Right atrium auricular region (tissue), 2 donors: ENCODE measurements at regions not wholly inside any gene's neighbourhood (a gene's known extent, or its start where the extent isn't known, plus 50 kb on each side); places are given as distances from the start of the nearest gene placed in this dataset.

Experiments
- DNase-seq: peaks from one replicate; pipeline ENCODE4 v3.0.0-alpha.2; 2019; ENCODE audit warnings: low spot score
- H3K27ac ChIP-seq, 2 donors: fragments of 200-600 bp; sonication (generic); 1 replicate in 1 of 2; 2 replicates in 1 of 2; pipeline ENCODE4 v1.5.1; 2016 to 2019
- H3K27me3 ChIP-seq, 2 donors: fragments of 200-600 bp; sonication (generic); one replicate each; pipeline versions ENCODE4 v1.5.1 to v1.6.0; 2017 to 2019
- H3K36me3 ChIP-seq: fragments of 200-600 bp; sonication (generic); one replicate; pipeline ENCODE4 v1.5.1; 2016
- H3K4me1 ChIP-seq, 2 donors: fragments of 200-600 bp; sonication (generic); one replicate each; pipeline versions ENCODE4 v1.5.1 to v1.6.0; 2017 to 2019
- H3K4me3 ChIP-seq, 2 donors: fragments of 200-600 bp; sonication (generic); 1 replicate in 1 of 2; 2 replicates in 1 of 2; pipeline ENCODE4 v1.5.1; 2017 to 2019; ENCODE audit warnings: mild to moderate bottlenecking in 1 of 2, moderate library complexity in 1 of 2
- H3K9me3 ChIP-seq, 2 donors: fragments of 200-600 bp; sonication (generic); one replicate each; pipeline ENCODE4 v1.5.1; 2019
- CTCF ChIP-seq, 2 donors: fragments of 200-600 bp; sonication (generic); IDR thresholded peaks; one replicate each; pipeline ENCODE4 v1.5.1; 2019; ENCODE audit warnings: antibody characterized with exemption in 2 of 2

DNA sequence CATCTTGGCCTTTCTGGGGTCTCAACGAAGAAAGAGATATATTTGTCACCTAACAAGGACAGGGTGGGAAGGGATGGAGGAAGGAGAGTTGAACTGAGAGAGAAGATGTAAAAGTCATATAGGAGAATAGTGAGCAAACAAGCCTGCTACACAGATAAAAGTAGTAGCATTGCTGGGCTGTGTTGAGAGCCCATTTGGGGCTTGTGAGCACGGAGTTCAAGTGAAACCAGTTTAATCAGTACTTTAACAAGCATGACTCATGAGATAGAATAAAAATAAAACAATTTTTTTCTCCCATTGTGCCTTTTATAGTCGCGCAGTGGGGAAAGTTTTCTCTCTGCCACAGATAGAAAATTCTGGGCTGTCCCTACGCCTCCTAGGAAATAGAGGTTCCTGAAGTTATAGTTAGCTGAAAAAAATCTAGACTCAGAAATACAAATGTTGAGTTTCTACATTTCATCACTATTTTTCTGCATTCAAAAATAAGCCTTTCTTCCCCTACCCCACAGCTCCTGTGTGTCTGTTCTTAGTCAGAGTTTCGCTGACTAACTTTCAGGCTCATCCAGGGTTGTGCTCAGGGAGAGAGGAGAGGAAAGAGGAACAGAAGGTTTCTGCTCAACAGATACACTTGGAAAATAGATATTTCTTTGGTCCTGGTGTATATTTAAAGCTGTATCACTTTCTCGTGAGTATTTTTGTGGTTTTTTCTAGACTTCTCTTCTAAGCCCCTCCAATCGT is 395.8 kb upstream of the ADAMTSL1 start:
- TF ChIP-seq CTCF (IDR thresholded peaks at IDR 0.05) = no peak
- H3K4me1 ChIP-seq = no peaks in the 10 kb centered on the region

GRCh38 chr9:18092138-18092537 is 381.8 kb upstream of the ADAMTSL1 start:
- H3K4me3 ChIP-seq = no peak overlapping the region
- no peaks in the 10 kb centered on the region for H3K27me3 ChIP-seq
- H3K36me3 ChIP-seq = no peaks in the 10 kb centered on the region
- no peak for TF ChIP-seq CTCF (IDR thresholded peaks at IDR 0.05)
- H3K4me1 ChIP-seq = no peaks in the 10 kb centered on the region
- no peak for DNase-seq
- no peaks in the 10 kb centered on the region for H3K9me3 ChIP-seq
- no peak overlapping the region for H3K27ac ChIP-seq

More for the DNA sequence above, 395.8 kb upstream of the ADAMTSL1 start:
- DNase-seq = no peak
- Histone ChIP-seq H3K4me3 (no peak overlapping the region), H3K9me3 (no peaks in the 10 kb centered on the region), H3K27ac (no peak overlapping the region), H3K36me3 (no peaks in the 10 kb centered on the region), H3K27me3 (no peaks in the 10 kb centered on the region)

- Histone ChIP-seq H3K9me3 (no peaks in the 10 kb centered on the region), H3K4me3 (no peak overlapping the region), H3K27ac (no peak overlapping the region), H3K36me3 (no peaks in the 10 kb centered on the region), H3K4me1 (no peaks in the 10 kb centered on the region), H3K27me3 (no peaks in the 10 kb centered on the region)
- DNase-seq = no peak
- no peak for TF ChIP-seq CTCF (IDR thresholded peaks at IDR 0.05)
These were observed 367.9 kb upstream of the ADAMTSL1 start for GRCh38 chr9:18106006-18106560.

- no peak for DNase-seq
- Histone ChIP-seq H3K36me3 (no peaks in the 10 kb centered on the region), H3K27me3 (no peaks in the 10 kb centered on the region), H3K4me3 (no peak overlapping the region), H3K4me1 (no peaks in the 10 kb centered on the region), H3K27ac (no peak overlapping the region), H3K9me3 (no peaks in the 10 kb centered on the region)
- no peak for TF ChIP-seq CTCF (IDR thresholded peaks at IDR 0.05)
These were observed 364.3 kb upstream of the ADAMTSL1 start for GRCh38 chr9:18109675-18110074.

DNA sequence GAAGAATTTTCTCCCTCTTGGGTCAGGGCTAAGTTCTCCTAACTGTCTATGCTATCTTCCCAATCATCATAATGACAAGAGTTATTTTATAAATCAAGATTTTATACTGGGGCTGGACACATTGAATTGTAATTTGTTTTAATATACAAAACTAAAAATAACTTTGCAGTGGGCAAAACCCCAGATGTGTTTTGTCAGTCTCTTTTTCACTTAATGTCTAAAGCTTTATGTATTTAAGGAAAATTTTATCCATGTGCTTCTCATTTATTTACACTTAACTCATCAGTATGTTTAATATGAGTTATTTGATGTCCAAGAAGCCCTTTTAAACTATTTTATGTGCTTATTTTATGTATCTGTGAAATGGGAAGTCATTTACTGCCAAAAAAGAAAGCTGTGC is 362.8 kb upstream of the ADAMTSL1 start:
- H3K27ac ChIP-seq = no peak overlapping the region
- H3K9me3 ChIP-seq = no peaks in the 10 kb centered on the region
- H3K4me3 ChIP-seq = no peak overlapping the region
- no peak for DNase-seq
- H3K36me3 ChIP-seq = no peaks in the 10 kb centered on the region
- no peaks in the 10 kb centered on the region for H3K4me1 ChIP-seq
- no peaks in the 10 kb centered on the region for H3K27me3 ChIP-seq
- TF ChIP-seq CTCF (IDR thresholded peaks at IDR 0.05) = no peak
